Stimulated activated CD4-positive, alpha-beta T cell treated with anti-CD3 and anti-CD28 coated beads, TNF-alpha, amount 100 ng/mL, for 24 hours (primary cell): ENCODE measurements at regions not wholly inside any gene's neighbourhood (a gene's known extent, or its start where the extent isn't known, plus 50 kb on each side); places are given as distances from the start of the nearest gene placed in this dataset.
"Not testable (repeated sequence)": the region's sequence is repeated elsewhere in the genome, so short reads cannot be mapped to it uniquely, and the experiment has no call there.

Experiments
- DNase-seq, 3 experiments: peaks; one replicate each; pipeline ENCODE4 v3.0.0-alpha.2; 2020; ENCODE audit warnings: low read depth in 3 of 3

DNA sequence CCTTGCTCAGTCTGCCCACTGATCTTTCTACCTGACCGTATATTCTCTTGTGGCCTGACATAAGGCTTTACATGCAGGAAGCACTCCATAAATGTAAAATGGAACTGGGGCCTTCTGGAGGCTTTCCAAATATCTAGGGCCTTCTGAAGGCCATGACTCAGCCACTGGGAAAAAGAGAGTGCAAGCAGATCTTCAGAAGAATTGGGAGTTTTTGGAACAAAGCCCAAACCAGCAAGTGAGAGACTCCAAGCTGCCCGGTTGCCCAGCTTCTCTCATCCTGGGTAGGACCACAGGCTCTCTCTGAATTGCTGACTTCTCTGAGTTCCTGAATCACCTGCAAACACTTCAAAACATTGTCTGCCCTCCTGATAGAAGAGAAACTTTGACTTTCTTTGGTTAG lies 107.9 kb upstream of the BMAL1 start:
- DNase-seq = no peak

DNA sequence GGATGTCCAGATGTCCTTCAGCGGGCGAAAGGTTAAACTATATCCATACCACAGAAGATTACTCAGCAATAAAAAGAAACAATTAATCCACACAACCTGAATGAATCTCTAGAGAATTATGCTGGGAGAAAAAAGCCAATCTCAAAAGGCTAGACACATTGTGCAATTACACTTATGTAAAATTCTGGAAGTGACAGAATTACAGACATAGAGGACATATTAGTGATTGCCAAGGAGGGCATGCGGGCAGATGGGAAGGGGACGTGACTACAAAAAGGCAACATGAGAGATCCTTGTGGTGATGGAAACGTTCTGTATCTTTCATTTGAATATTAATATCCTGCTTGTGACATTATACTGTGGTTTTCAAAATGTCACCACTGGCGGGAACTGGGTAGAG lies 103.5 kb upstream of the BMAL1 start:
- DNase-seq = no peak

DNA sequence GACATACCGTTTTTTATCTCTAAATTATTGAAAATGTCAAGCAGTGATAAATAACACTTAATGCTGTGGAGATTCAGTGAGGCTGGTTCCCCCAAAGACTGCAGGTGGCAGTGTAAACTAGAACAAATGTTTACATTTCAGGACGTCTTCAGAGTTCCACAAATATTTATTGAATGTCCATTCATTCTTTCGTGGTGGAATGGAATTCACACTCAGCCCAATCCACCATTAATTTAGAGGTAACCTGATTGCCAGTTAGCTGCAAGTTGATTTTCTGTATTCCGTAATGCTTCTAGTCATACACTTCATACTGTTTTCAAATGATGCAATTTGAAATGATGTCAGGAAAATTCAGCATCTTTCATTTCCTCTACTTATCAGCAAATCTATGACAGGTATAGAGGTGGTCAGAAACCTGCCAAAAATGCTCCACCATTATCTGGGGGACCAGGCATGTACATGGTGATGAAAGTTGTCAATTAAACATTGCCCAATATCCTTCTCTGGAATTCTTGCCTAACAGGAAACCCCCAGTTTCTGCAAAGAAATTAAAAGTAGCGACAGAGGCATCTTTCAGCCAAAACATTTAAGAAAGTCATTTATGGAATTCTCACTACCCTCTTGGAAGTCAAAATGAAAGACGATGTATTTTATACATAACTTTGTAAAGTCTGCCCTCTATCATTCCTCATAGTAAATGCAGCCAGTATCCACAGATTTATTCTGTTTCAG lies 94.3 kb upstream of the BMAL1 start:
- no peak for DNase-seq

DNA sequence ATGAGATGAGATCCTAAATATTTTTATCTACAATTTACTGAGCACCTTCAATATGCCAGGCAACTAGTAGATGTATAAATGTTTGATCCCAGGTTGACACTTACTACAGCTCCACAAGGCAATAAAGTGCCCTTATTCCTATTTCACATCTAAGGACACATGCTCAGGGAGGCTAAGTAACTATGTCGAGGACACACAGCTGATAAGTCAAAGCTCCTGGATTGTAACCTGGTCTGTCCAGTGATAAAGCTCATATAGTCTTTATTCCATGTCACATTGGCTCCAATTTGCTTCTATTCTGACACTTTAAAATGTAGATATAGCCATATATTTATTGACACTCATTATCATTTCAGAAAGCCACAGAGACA lies 93.8 kb upstream of the BMAL1 start:
- DNase-seq = no peak

DNA sequence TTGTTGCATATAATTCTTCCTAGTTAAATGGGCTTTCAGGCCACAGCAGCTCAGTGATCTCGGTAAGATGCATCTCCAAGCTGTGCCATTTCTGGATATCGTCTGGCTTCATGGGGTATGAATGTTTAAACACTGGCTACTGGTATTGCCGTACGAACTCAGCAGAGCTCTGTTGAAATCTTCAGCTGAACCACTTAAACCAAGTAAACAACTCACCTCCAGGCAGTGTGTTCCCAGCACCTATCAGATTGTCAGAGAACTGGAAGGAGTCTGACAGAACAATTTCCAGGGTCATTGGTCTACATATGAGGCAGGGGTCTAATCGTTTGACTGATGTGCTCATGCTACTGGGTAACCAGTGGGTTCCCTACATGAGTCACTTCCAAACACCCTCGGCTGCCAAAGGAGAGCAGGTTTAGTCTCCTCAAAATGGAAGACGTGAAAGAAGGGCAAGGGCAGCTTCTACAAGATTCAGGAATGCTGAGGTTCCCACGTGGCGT lies 93.2 kb upstream of the BMAL1 start:
- DNase-seq = no peak

DNA sequence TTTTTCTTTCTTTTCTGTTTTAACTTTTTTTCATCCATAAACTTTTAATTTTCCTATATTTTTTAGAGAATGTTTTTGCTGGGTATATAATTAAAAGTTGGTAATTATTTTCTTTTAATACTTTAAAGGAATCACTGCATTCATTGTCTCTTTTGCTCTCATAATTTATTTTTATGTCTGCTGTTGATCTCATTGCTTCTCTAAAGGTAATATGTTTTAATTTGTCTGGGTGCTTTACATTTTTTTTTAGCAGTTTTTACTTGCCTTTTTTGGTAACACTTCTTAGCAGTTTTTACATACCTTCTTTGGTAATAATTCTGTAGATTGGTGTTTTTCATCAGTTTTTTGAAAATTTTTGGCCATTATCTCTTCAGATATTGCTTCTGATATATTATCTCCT lies 89.4 kb upstream of the BMAL1 start:
- DNase-seq = no peak

DNA sequence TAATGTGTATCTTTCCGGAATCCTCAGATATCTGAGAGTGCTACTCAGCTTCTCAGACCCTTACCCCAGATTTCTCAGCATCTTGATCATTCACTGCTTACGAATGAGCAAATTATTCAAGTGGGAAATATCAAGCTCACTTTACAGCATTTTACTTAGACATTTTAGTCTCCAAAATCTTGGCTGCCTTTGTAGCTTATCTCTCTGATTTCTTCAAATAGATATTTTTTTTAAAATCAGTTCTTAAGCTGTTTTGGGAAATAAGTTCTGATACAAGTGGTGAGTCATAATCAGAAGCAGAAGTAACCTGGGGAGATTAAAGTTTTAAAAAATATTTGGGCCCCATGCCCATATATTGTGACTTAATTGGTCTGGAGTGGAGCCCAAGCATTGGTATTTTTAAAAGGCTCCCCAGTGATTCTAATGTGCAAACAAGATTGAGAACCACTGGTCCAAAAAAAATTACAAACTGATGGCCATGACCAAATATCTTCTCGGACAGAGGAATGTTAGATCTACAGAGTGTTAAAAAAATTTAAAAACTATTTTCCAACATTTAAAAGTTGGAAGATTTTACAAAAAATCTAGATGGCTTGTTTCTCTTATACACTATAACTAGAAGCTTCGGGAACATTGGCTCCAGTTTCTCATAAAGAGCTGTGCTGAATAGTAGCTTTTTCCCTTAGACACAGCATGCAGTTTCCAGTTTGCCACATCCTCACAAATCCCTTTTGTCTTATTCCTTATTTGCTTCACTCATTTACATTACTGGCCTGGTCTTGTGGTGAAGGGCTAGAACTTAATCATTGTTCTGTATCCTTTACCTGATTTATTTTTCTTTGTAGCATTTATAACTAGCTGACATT lies 87.8 kb upstream of the BMAL1 start:
- no peak for DNase-seq

DNA sequence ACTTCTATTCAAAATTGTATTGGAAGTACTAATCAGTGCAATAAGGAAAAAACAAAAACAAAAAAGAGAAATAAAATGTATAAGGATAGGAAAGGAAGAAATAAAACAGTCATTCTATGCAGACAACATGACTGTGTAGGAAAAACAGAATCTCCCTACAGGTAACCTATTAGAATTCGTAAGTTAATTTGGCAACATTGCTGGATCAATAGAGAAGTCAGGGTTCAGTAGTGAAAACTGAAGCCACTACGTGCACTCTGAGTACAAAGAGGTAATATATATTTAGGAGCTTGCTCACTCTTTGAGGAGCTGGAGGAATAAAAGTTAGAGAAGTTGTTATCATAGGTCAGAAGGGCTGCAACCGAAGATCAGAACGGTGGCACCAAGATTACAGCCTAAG lies 84.0 kb upstream of the BMAL1 start:
- DNase-seq = no peak

DNA sequence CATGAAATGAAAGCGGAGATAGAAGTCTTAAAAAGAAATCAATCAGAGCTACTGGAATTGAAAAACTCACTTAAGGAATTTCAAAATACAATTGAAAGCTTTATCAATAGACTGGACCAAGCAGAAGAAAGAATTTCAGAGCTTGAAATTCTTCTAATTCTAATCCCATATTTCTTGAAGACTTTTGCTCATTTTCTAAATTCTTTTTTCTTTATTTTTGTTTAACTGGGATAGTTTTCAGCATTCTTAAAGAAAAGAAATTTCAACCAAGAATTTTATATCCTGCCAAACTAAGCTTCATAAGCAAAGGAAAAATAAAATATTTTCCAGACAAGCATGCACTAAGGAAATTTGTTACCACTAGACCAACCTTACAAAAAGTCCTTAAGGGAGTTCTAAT lies 80.2 kb upstream of the BMAL1 start:
- not testable (repeated sequence) for DNase-seq

DNA sequence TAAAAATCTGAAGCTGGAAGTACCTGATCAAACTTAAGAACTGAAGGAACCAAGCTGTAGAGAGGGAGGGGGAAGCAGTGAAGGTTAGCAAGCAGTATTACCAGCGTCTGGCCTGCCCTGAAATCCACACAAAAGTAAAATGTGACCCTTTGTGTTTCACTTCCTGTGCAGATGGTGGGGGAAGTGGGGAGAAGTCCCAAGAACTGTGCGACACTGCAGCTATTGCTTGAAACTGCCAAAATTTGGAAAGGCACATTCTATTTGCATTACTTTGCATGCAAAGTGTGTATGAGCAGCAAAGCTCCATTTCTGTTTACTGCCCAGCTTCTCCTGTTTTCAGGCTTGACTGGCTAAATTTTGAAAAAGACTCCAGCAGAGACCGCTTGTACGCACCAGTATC lies 72.1 kb upstream of the BMAL1 start:
- DNase-seq = no peak

DNA sequence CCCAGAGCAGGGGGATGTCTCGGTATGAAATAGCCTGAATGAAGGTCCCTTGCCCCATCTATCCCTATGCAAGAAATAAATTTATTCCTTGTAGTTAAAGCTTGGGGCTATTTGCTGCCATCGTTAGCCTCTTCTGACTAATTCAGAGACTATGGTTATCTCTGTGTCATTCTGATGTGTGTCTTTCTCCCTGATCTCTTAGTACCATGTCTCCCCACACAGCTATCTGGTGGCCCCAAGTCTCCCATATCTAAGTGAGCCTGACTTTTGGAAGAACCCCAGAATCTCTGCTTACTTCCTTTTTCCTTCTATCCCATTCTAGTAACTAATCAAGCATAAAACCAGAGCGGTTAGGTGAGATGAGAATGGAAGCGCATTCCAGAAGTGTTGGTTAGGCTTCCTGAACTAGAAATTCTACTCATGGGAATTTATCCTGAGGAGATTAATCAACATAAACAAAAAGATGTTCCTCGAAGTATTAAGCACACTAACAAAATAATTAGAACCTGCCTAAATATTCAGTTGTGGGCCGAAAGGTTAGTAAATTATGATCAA lies 71.4 kb upstream of the BMAL1 start:
- DNase-seq = no peak

DNA sequence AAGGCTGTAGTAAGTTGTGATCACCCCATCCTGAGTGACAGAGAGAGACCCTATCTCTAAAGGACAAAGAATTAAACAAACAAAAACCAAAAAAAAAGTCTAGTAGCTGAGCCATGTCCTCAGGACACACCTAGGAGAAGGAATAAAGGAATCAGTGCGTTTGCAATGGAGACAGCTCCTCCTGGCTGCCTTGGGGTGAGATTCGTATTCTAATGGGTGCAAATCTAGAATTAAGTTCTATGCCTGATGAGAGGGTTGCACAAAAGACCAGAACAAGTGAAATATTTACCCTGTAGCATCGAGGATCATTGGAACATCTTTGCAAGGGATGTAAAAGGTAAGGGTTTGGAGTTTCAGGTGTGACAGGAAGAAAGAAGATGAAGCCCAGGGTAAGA lies 70.3 kb upstream of the BMAL1 start:
- no peak for DNase-seq

DNA sequence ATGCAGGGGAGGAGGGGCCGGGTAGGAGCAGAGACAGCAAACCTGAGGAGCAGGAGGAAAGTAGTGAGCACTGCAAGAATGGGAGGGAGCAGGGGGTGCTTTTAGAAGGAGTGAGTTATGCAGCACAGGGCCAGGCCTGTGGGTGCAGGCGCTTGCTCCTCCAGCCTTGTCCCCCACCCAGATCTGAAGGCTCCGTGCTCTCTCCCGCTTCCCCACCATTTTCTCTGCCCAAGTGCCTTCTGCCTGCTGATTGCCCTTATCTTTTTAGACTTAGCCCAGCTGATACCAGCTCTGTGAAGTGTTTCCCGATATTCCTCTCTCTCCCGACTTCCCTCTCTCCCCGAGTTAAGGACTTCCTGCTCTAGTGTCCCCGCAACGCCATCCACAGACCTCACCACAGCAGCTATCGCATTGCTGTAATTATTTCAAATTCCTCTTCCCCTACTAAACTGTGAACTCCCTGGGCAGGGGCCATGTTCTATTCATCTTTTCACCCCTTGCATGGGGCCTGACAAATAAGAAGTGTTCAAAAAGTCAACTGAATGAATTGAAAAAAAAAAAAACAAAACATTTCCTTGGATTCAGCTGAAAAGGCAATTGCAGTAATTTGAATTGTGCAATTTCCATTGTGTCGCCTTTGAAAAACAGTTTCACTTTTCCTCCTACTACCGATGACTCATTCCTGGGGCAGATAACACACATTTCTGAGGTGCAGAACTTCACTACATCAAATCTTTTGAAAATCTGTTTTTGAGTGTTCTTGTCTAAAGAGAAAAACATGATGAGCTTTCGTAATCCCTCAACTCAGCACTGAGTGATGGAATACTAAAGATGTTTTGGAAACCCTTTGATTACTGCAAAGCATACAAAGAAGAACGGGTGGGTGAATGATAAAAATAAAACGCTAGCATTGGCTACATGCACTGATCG lies 69.7 kb upstream of the BMAL1 start:
- peak in 1 of 3 experiments; percentile 18 for DNase-seq

DNA sequence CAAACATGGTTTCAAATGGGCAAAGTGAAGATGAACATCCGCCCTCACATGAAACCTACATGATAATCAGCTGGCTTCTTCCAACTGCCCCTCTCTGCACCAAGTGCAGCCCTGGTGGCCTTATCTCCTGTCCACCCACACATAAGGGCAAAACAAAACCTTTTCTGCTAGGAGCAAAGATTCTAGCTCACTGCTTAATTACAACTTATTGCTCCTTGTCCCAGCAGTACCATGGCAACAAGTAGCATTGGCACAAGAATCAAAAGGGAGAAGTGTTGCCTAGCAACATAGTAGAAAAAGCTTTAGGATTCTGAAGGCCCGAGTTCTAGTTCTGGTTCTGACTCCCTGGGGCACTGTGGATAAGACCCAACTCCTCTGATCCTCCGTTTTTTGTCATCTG lies 68.7 kb upstream of the BMAL1 start:
- DNase-seq = no peak

DNA sequence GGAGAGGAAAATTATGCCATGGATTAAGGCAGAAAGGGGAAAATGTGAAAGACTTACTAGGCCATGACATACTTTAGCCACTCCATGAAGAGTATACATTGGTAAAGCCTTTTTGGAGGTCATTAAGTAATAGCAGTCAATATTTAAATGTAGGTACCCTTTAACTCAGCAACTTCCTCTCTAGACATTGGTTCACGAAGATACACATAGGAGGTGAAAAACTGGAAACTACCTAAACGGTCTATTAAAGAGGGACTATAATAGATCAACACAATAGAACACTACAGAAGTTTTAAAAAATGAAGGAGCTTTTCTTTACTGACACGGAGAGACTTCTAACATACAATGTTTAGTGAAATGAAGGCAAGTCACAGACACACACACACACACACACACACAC lies 68.2 kb upstream of the BMAL1 start:
- DNase-seq = no peak

DNA sequence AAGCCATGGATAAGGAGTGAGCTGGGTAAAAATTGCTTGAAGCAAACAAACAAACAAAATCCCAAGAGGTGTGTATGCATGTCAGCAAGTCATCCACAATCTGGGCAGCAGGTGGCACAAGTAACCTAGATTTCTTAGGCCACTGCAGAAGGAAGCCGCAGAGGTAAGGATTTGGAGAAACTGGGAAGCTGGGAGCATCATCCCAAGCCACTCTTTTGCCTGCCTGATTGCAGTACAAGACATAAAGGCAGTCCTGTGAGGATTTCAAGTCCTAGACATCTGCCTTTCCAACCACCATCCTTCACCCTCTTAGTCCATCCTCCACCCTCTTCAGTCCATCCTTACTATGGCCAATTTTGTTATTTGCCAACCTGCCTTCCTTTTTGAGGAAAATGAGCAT lies 67.2 kb upstream of the BMAL1 start:
- DNase-seq = peak in 1 of 3 experiments; percentile 8

DNA sequence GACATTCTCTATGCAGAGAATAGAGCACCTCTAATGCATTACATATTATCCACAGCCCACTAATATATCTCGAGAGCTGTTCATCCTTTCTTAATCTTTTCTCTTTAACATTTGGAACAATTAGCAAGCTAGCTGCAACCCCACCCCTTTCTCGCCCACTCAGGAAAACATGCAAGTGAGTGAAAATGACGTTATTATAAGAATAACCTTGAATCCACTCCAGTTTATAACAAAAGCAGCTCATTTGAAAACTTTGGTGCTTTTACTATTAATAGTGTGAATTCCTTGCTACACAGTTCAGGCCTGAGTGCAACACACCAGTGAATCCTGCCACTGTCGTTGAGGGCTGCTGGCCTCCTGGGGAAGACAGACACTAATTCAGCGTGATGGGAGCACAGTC lies 63.3 kb upstream of the BMAL1 start:
- DNase-seq = no peak

DNA sequence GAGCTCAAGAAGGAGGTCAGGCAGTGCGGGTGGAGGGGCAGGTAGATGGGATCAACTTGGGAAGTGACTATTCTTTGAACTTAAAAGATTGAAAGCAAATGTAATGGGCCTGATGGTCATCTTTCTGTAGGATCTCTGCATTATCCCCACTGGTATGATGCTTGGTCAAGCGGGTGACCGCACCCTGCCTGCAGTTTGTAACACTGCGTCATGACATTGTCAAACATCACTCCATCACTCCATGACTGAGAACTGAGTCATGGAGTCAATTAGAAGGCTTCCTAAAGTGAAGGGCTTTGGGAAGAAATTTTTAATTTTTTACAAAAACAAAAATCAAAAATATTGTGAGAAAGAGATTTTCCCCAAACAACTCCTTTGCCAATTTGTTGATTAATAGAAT lies 62.4 kb upstream of the BMAL1 start:
- DNase-seq = no peak

DNA sequence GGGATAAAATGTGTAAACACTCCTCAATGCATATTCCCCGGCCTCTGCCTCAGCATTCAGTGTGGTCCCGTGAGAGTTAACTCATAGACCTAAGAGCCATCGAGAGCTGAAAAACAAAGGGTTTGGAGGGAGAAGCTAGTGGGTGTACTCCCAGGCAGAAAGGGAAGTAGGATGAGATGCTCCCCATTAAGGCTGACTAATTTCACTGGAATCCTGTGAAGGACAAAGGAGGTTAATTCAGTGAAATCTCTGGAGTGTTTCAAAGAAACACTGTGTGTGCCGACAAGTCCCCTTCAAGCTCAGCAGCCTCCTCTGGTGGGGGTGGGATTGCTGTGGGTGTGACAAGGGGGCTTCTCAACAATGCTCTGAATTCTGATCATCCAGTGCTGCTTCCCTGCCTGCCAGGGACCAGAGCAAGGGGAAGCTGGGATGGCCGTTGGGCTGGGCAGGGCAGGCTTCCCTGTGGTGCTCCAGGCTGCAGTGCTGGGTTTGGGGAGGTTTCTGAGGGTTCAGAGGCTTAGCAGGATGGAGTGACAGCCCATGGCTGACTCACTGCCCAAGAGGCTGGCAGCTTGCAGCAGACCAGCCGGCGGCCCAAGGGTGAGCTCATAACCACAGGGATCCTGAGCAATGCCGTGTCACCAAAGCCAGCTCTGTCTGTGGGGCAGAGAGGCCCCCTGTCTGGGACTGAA lies 61.4 kb upstream of the BMAL1 start:
- DNase-seq = peak in 1 of 3 experiments; percentile 28

DNA sequence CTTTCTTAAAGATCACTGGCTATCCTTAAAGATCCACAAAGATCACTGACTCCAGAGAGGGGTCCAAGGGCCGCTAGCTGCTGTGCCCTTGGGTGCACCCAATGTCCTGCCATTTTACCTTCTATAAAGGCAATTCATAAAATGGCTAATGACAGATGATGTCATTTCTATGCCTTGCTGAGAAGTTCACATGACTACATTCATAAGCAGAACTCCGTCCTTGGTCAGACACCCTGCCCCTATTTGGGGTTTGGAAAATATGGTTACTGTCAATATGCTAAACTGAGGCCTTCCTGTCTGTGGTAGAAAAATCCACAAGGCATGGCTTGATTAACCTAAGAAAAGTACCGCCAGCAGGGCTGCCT lies 60.9 kb upstream of the BMAL1 start:
- DNase-seq = no peak

DNA sequence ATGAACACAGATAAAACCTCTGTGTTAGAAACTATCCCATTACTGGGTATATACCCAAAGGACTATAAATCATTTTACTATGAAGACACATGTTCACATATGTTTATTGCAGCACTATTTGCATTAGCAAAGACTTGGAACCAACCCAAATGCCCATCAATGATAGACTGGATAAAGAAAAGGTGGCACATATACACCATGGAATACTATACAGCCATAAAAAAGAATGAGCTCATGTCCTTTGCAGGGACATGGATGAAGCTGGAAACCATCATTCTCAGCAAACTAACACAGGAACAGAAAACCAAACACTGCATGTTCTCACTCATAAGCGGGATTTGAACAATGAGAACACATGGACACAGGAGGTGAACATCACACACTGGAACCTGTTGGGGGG lies 58.9 kb upstream of the BMAL1 start:
- DNase-seq = not testable (repeated sequence)
